K562 (cell line): ENCODE measurements at regions not wholly inside any gene's neighbourhood (a gene's known extent, or its start where the extent isn't known, plus 50 kb on each side); places are given as distances from the start of the nearest gene placed in this dataset.

Experiments
- ATAC-seq: fragments of 200-7000 bp; cut with Tn5 transposase; 3 replicates; pipeline ENCODE4 v1.9.1; 2020; ENCODE audit warnings: moderate library complexity
- BruUV-seq: library from RNA; stranded (reverse); fragments of 400-500 nt; replicated peaks from 2 replicates; lab custom pipeline; 2021; lab: Mats Ljungman, UMichigan
- CTCF ChIA-PET: fragments of 300-600 bp; formaldehyde crosslinking; extraction: SDS; loops from one replicate; lab custom pipeline; 2021; ENCODE audit warnings: low intra/inter-chr PET ratio; lab: Yijun Ruan, JAX
- POLR2A ChIA-PET: fragments of 300-600, 350-650 bp; sonication (Branson Sonifier 250); formaldehyde crosslinking; extraction: SDS; loops from one replicate; lab custom pipeline; 2021; ENCODE audit warnings: antibody characterized with exemption, inconsistent platforms; lab: Yijun Ruan, JAX
- DNase-seq, 4 experiments: peaks; one replicate each; pipeline versions ENCODE4 v3.0.0 to v3.0.0-alpha.2; 2011 to 2018; ENCODE audit warnings: low spot score in 3 of 4, mixed read lengths in 3 of 4; ENCODE audit errors: extremely low read depth in 1 of 4
- FAIRE-seq: peaks from 2 replicates; lab custom pipeline; 2011; peaks lifted over from hg19 to GRCh38; lab: Jason Lieb, UNC
- H2AFZ ChIP-seq: 2 replicates; pipeline ENCODE4 v1.6.0; 2011; ENCODE audit warnings: low read depth, low read length, control low read depth, inconsistent platforms
- H3K27ac ChIP-seq: fragments of 200-600 bp; 3 replicates; pipeline ENCODE4 v1.8.0; 2011; ENCODE audit warnings: low read depth, mild to moderate bottlenecking, control low read depth, inconsistent platforms, low read length, moderate library complexity, mixed read lengths; ENCODE audit errors: extremely low read depth
- H3K27me3 ChIP-seq, 2 experiments: fragments of 300-600 bp in 1 of 2; 2 replicates in 1 of 2; 3 replicates in 1 of 2; pipeline versions ENCODE4 v1.6.0 to v1.8.0; 2011; ENCODE audit warnings: inconsistent platforms in 2 of 2, low read length in 2 of 2, mild to moderate bottlenecking in 1 of 2, mixed read lengths in 1 of 2, moderate library complexity in 1 of 2; ENCODE audit not compliant: control insufficient read depth in 2 of 2, insufficient read depth in 2 of 2
- H3K36me3 ChIP-seq: fragments of 300-600 bp; 3 replicates; pipeline ENCODE4 v1.8.0; 2011; ENCODE audit warnings: mild to moderate bottlenecking, low read length, inconsistent platforms; ENCODE audit not compliant: control insufficient read depth, insufficient read depth
- H3K4me1 ChIP-seq, 2 experiments: fragments of 200-600 bp in 1 of 2; replicated peaks in 1 of 2; 2 replicates in 1 of 2; 3 replicates in 1 of 2; pipeline versions ENCODE4 v1.5.1 to v1.8.0; 2011; ENCODE audit warnings: inconsistent platforms in 2 of 2, low read length in 2 of 2, mild to moderate bottlenecking in 1 of 2, mixed read lengths in 1 of 2, moderate library complexity in 1 of 2; ENCODE audit not compliant: control insufficient read depth in 2 of 2, insufficient read depth in 2 of 2
- H3K4me2 ChIP-seq: 2 replicates; pipeline ENCODE4 v1.6.1; 2011; ENCODE audit warnings: low read length, control low read depth, inconsistent platforms, mixed read lengths; ENCODE audit not compliant: insufficient read depth
- H3K4me3 ChIP-seq: fragments of 200-600 bp; sonication (generic), shearing (Covaris generic); 2 replicates; pipeline ENCODE4 v1.5.1; 2016; ENCODE audit warnings: control low read depth, inconsistent platforms
- H3K79me2 ChIP-seq: fragments of 200-600 bp; 3 replicates; pipeline ENCODE4 v1.8.0; 2011; ENCODE audit warnings: low read length, inconsistent platforms; ENCODE audit not compliant: control insufficient read depth, insufficient read depth
- H3K9ac ChIP-seq, 2 experiments: 2 replicates each; pipeline versions ENCODE4 v1.6.0 to v1.6.1; 2011; ENCODE audit warnings: low read depth in 2 of 2, low read length in 2 of 2, control low read depth in 1 of 2, inconsistent platforms in 1 of 2, mild to moderate bottlenecking in 1 of 2, mixed read lengths in 1 of 2; ENCODE audit not compliant: insufficient read depth in 1 of 2
- H3K9me1 ChIP-seq: one replicate; pipeline ENCODE4 v1.6.0; 2011; ENCODE audit warnings: inconsistent platforms, mild to moderate bottlenecking, low read length, moderate library complexity; ENCODE audit not compliant: control insufficient read depth, insufficient read depth
- H3K9me3 ChIP-seq: replicated peaks from 2 replicates; pipeline ENCODE4 v1.5.1; 2011; ENCODE audit warnings: low read depth, low read length, inconsistent platforms; ENCODE audit not compliant: control insufficient read depth, insufficient read depth
- H4K20me1 ChIP-seq: replicated peaks from 2 replicates; pipeline ENCODE4 v1.6.1; 2011; ENCODE audit warnings: low read length, inconsistent platforms, mixed read lengths; ENCODE audit not compliant: control insufficient read depth, insufficient read depth
- CTCF ChIP-seq, 3 experiments: IDR thresholded peaks in 2 of 3; conservative IDR thresholded peaks in 1 of 3; 2 replicates each; pipeline ENCODE4 v1.5.1; 2011 to 2012; ENCODE audit warnings: low read length in 3 of 3, mild to moderate bottlenecking in 3 of 3, control low read depth in 2 of 3, improper control_type of control experiment in 1 of 3, inconsistent platforms in 1 of 3, low read depth in 1 of 3, mixed read lengths in 1 of 3, moderate library complexity in 1 of 3; ENCODE audit not compliant: insufficient read depth in 2 of 3
- DEAF1 ChIP-seq: fragments of 450-650 bp; formaldehyde crosslinking; IDR thresholded peaks from 2 replicates; pipeline ENCODE4 v1.4.0; 2020; ENCODE audit warnings: mild to moderate bottlenecking, moderate library complexity
- RAD21 ChIP-seq, 2 experiments: fragments of 250-450 bp in 1 of 2; fragments of 450-650 bp in 1 of 2; sonication (Bioruptor Pico) in 1 of 2; formaldehyde crosslinking in 1 of 2; IDR thresholded peaks in 1 of 2; conservative IDR thresholded peaks in 1 of 2; 2 replicates each; pipeline versions ENCODE4 v1.4.0 to v1.8.0; 2020 to 2022; ENCODE audit warnings: mild to moderate bottlenecking in 2 of 2, moderate library complexity in 1 of 2
- RBM39 ChIP-seq: fragments of 200-400 bp; formaldehyde crosslinking; optimal IDR thresholded peaks from 2 replicates; pipeline ENCODE3; 2018; ENCODE audit warnings: low read depth, low read length
- SMC3 ChIP-seq: conservative IDR thresholded peaks from 2 replicates; pipeline ENCODE4 v1.6.1; 2011; ENCODE audit warnings: low read depth, low read length, improper control_type of control experiment; ENCODE audit not compliant: insufficient read depth
- VEZF1 ChIP-seq: fragments of 200-800 bp; sonication (Bioruptor generic); IDR thresholded peaks from 2 replicates; pipeline ENCODE4 v1.6.1; 2017; ENCODE audit warnings: missing genetic modification characterization, missing compliant biosample characterization
- ZC3H11A ChIP-seq: IDR thresholded peaks from 2 replicates; pipeline ENCODE4 v1.6.1; 2012; ENCODE audit warnings: low read depth, low read length, improper control_type of control experiment
- ZNF707 ChIP-seq: fragments of 250-450 bp; sonication (Bioruptor Pico); conservative IDR thresholded peaks from 2 replicates; pipeline ENCODE4 v1.8.0; 2022; ENCODE audit warnings: inconsistent platforms, mild to moderate bottlenecking, moderate library complexity
- WGBS: fragments of 100-300 bp; shearing (Covaris generic); methylation state at CpG from one replicate; pipeline ENCODE4 v1.1.6; 2016; ENCODE audit warnings: low coverage, mixed read lengths; ENCODE audit not compliant: insufficient coverage; ENCODE audit errors: missing lambda C conversion rate; 5-methylcytosine and 5-hydroxymethylcytosine counted together
- in situ Hi-C: fragments of 300-500 bp; cut with MboI; formaldehyde crosslinking; loops from 4 replicates; pipeline ENCODE4 v1.15.0; 2018; ENCODE audit warnings: inconsistent platforms, mixed read lengths
- intact Hi-C: fragments of 100-400 bp; cut with micrococcal nuclease; formaldehyde crosslinking; loops from 2 replicates; pipeline ENCODE4 v1.14.2; 2022

- POLR2A ChIA-PET, result no interaction called here
- no peaks in the 10 kb centered on the region for H3K4me1 ChIP-seq
- no peak overlapping the region for H3K9ac ChIP-seq
- BruUV-seq, result no TSS peak
- 0% methylated on average over 1 of the region's 1 CpG for WGBS
- H3K36me3 ChIP-seq, result no peaks in the 10 kb centered on the region
- peak; percentile 39 to 65 (median 54) for DNase-seq
- H3K27ac ChIP-seq, result no peak overlapping the region
- no peaks in the 10 kb centered on the region for H4K20me1 ChIP-seq
- no peak overlapping the region for H3K4me2 ChIP-seq
- H3K9me1 ChIP-seq, result no peaks in the 10 kb centered on the region
- CTCF ChIA-PET, result interaction anchor here (1.6 kb wide), 1 partner anchor 1292 kb away, joined by 5 read pairs; no protein-coding TSS in a partner anchor
- no peaks in the 10 kb centered on the region for H3K9me3 ChIP-seq
- ATAC-seq, result peak; percentile 76
- H2AFZ ChIP-seq, result no peak overlapping the region
- no peaks in the 10 kb centered on the region for H3K27me3 ChIP-seq
- TF ChIP-seq DEAF1 (CRISPR knock-in tag) (peak; percentile 16; the same call in 1 of the 2 replicates), RAD21 (CRISPR knock-in tag; conservative IDR thresholded peaks at IDR 0.05 in 1 of 2, IDR thresholded peaks at IDR 0.05 in 1 of 2) (peak; percentile 53 to 71), VEZF1 (CRISPR knock-in tag) (no peak), ZNF707 (CRISPR knock-in tag) (no peak), SMC3 (peak; percentile 49; the same call in 1 of the 2 replicates), RBM39 (no peak), ZC3H11A (no peak), CTCF (IDR thresholded peaks at IDR 0.05 in 2 of 3, conservative IDR thresholded peaks at IDR 0.05 in 1 of 3; ENCODE audit: insufficient read depth in 2 of 3, low read depth in 1 of 3, low read length in 3 of 3) (peak; percentile 52 to 80 (median 73))
- in situ Hi-C loops (no loop called here), intact Hi-C loops (loop anchor here (5.0 to 10.0 kb wide), 3 partner anchors 245 to 1292 kb away; no protein-coding TSS in a partner anchor)
- H3K4me3 ChIP-seq, result no peak overlapping the region
- H3K79me2 ChIP-seq, result no peaks in the 10 kb centered on the region
- peak; percentile 76 for FAIRE-seq
These were observed 414.2 kb upstream of the CHST9 start for GRCh38 chr18:27599202-27599829.
